PFSK-1 (cell line): ENCODE measurements at regions not wholly inside any gene's neighbourhood (a gene's known extent, or its start where the extent isn't known, plus 50 kb on each side); places are given as distances from the start of the nearest gene placed in this dataset.

Experiments
- FOXP2 ChIP-seq: optimal IDR thresholded peaks from 2 replicates; pipeline ENCODE3; 2011; ENCODE audit warnings: borderline replicate concordance, control low read depth, inconsistent platforms; ENCODE audit not compliant: insufficient read depth; ENCODE audit errors: extremely low read length, extremely low read depth
- POLR2AphosphoS5 ChIP-seq: IDR thresholded peaks from 2 replicates; pipeline ENCODE4 v1.6.1; 2012; ENCODE audit warnings: low read depth, mild to moderate bottlenecking, control low read depth, low read length, moderate library complexity
- REST ChIP-seq, 2 experiments: IDR thresholded peaks; 2 replicates each; pipeline versions ENCODE4 v1.6.1 to v1.8.0; 2011 to 2012; ENCODE audit warnings: low read depth in 2 of 2, low read length in 2 of 2, control low read depth in 1 of 2, inconsistent platforms in 1 of 2, mild to moderate bottlenecking in 1 of 2, moderate library complexity in 1 of 2; ENCODE audit not compliant: insufficient read depth in 1 of 2
- SIN3A ChIP-seq: IDR thresholded peaks from 2 replicates; pipeline ENCODE4 v1.6.1; 2012; ENCODE audit warnings: mild to moderate bottlenecking, low read length, moderate library complexity, borderline replicate concordance; ENCODE audit not compliant: insufficient read depth
- TAF1 ChIP-seq: IDR thresholded peaks from 2 replicates; pipeline ENCODE4 v1.6.1; 2012; ENCODE audit warnings: low read length, control low read depth, borderline replicate concordance; ENCODE audit not compliant: insufficient read depth

GRCh38 chr2:163838890-163839289, 103.1 kb upstream of the FIGN start:
- TF ChIP-seq FOXP2 (no peak), REST (IDR thresholded peaks at IDR 0.05; ENCODE audit: insufficient read depth in 1 of 2, low read depth in 2 of 2, low read length in 2 of 2) (no peak), TAF1 (no peak), SIN3A (no peak), POLR2AphosphoS5 (no peak)

DNA sequence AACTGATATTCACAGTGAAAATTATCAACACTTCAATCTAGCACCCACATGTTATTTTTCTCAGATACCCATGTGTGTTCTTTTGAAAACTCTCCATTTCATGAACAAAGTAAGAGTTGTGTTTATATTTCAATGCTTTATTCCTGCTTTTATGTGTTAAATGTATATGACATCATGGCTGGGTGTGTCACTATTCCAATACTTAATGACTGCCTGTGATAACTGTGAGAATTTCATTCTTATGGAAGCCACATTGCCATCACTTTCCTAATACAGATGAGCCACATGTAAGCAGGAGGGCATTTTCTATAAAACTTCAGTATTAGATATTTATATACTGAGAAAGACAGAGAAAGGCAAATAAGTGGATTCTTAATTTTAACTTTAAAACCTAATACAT, 100.4 kb upstream of the FIGN start:
- TF ChIP-seq TAF1 (no peak), FOXP2 (no peak), REST (IDR thresholded peaks at IDR 0.05; ENCODE audit: insufficient read depth in 1 of 2, low read depth in 2 of 2, low read length in 2 of 2) (no peak), POLR2AphosphoS5 (no peak), SIN3A (no peak)

GRCh38 chr2:163834841-163835240, 99.0 kb upstream of the FIGN start:
- TF ChIP-seq REST (IDR thresholded peaks at IDR 0.05; ENCODE audit: insufficient read depth in 1 of 2, low read depth in 2 of 2, low read length in 2 of 2) = no peak
- TF ChIP-seq POLR2AphosphoS5 = no peak
- no peak for TF ChIP-seq TAF1
- no peak for TF ChIP-seq SIN3A

DNA sequence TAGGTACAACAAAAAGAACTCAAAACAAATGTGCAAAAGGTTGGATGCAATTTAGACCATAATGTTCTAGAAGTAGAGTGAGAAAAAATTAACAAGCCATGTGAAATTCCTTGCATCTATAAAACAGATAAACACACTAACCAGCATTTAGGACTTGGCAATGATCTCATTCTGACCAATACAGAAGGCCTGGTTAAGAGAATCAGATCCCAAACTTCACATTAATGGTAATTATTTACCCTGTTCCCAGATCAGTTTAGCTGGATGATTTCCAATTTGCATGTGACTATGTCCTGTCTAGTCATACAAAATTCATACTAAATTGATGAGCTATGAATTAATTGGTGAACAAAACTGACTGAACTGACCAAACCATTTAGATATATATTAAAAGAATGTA, 98.4 kb upstream of the FIGN start:
- TF ChIP-seq TAF1 (no peak), REST (IDR thresholded peaks at IDR 0.05; ENCODE audit: insufficient read depth in 1 of 2, low read depth in 2 of 2, low read length in 2 of 2) (no peak), POLR2AphosphoS5 (no peak), SIN3A (no peak), FOXP2 (no peak)

- no peak for TF ChIP-seq SIN3A
- no peak for TF ChIP-seq TAF1
- TF ChIP-seq REST (IDR thresholded peaks at IDR 0.05; ENCODE audit: insufficient read depth in 1 of 2, low read depth in 2 of 2, low read length in 2 of 2) = no peak
- no peak for TF ChIP-seq FOXP2
- TF ChIP-seq POLR2AphosphoS5 = no peak
Measured at GRCh38 chr2:163828771-163829170, 93.0 kb upstream of the FIGN start.
